ENCODE measurements at regions not wholly inside any gene's neighbourhood (a gene's known extent, or its start where the extent isn't known, plus 50 kb on each side); places are given as distances from the start of the nearest gene placed in this dataset.

GRCh38 chr18:38312532-38312931, 746.9 kb upstream of the CELF4 start:
- DNase-seq, result no peak
- Mint-ChIP-seq H3K9me3 (no peaks in the 10 kb centered on the region), H3K36me3 (no peaks in the 10 kb centered on the region), H3K4me3 (no peak overlapping the region), H3K27ac (no peak overlapping the region), H3K27me3 (no peaks in the 10 kb centered on the region), H3K4me1 (no peaks in the 10 kb centered on the region)
- no peak for ATAC-seq (replicated peaks)

GRCh38 chr18:38310936-38311335, 745.3 kb upstream of the CELF4 start:
- H3K4me3 Mint-ChIP-seq, result no peak overlapping the region
- no peaks in the 10 kb centered on the region for H3K4me1 Mint-ChIP-seq
- ATAC-seq (replicated peaks) (no peak), DNase-seq (no peak)
- H3K27ac Mint-ChIP-seq, result no peak overlapping the region
- no peaks in the 10 kb centered on the region for H3K9me3 Mint-ChIP-seq
- no peaks in the 10 kb centered on the region for H3K36me3 Mint-ChIP-seq
- no peaks in the 10 kb centered on the region for H3K27me3 Mint-ChIP-seq

- no peaks in the 10 kb centered on the region for H3K27me3 Mint-ChIP-seq
- H3K9me3 Mint-ChIP-seq, result peaks cover 0 to 4% of the 10 kb centered on the region in 2 donors
- no peak for DNase-seq
- ATAC-seq (replicated peaks), result no peak
- no peak overlapping the region for H3K4me3 Mint-ChIP-seq
- H3K27ac Mint-ChIP-seq, result no peak overlapping the region
- no peaks in the 10 kb centered on the region for H3K4me1 Mint-ChIP-seq
- no peaks in the 10 kb centered on the region for H3K36me3 Mint-ChIP-seq
These were observed 742.3 kb upstream of the CELF4 start for GRCh38 chr18:38307914-38308313.

GRCh38 chr18:38305961-38306360, 740.4 kb upstream of the CELF4 start:
- Mint-ChIP-seq H3K4me3 (no peak overlapping the region), H3K27me3 (no peaks in the 10 kb centered on the region)
- DNase-seq, result no peak

GRCh38 chr18:38301621-38302020, 736.0 kb upstream of the CELF4 start:
- H3K36me3 Mint-ChIP-seq, result no peaks in the 10 kb centered on the region
- H3K27ac Mint-ChIP-seq, result no peak overlapping the region
- H3K4me3 Mint-ChIP-seq, result no peak overlapping the region
- peaks cover 0 to 8% of the 10 kb centered on the region in 2 donors for H3K9me3 Mint-ChIP-seq
- no peak for DNase-seq
- no peaks in the 10 kb centered on the region for H3K27me3 Mint-ChIP-seq
- no peak for ATAC-seq (replicated peaks)
- H3K4me1 Mint-ChIP-seq, result no peaks in the 10 kb centered on the region

More at GRCh38 chr18:38305961-38306360, 740.4 kb upstream of the CELF4 start:
- Mint-ChIP-seq H3K9me3 (peaks cover 0 to 8% of the 10 kb centered on the region in 2 donors), H3K4me1 (no peaks in the 10 kb centered on the region), H3K27ac (no peak overlapping the region), H3K36me3 (no peaks in the 10 kb centered on the region)
- ATAC-seq (replicated peaks), result no peak

- no peak for DNase-seq
- no peak overlapping the region for H3K27ac Mint-ChIP-seq
- no peaks in the 10 kb centered on the region for H3K36me3 Mint-ChIP-seq
- H3K4me3 Mint-ChIP-seq, result no peak overlapping the region
- no peaks in the 10 kb centered on the region for H3K4me1 Mint-ChIP-seq
- H3K9me3 Mint-ChIP-seq, result peaks cover 0 to 10% of the 10 kb centered on the region in 2 donors
- no peaks in the 10 kb centered on the region for H3K27me3 Mint-ChIP-seq
- no peak for ATAC-seq (replicated peaks)
These were observed 732.3 kb upstream of the CELF4 start for GRCh38 chr18:38297910-38298309.

- no peaks in the 10 kb centered on the region for H3K27me3 Mint-ChIP-seq
- H3K36me3 Mint-ChIP-seq, result no peaks in the 10 kb centered on the region
- no peaks in the 10 kb centered on the region for H3K4me1 Mint-ChIP-seq
- no peak for ATAC-seq (replicated peaks)
- H3K27ac Mint-ChIP-seq, result no peak overlapping the region
- no peak for DNase-seq
- H3K4me3 Mint-ChIP-seq, result no peak overlapping the region
- H3K9me3 Mint-ChIP-seq, result peaks cover 1 to 5% of the 10 kb centered on the region in 2 donors
These were observed 724.6 kb upstream of the CELF4 start for GRCh38 chr18:38290229-38290628.

- DNase-seq (no peak), ATAC-seq (replicated peaks) (no peak)
- Mint-ChIP-seq H3K36me3 (no peaks in the 10 kb centered on the region), H3K4me1 (no peaks in the 10 kb centered on the region), H3K9me3 (peaks cover 5 to 6% of the 10 kb centered on the region in 2 donors), H3K4me3 (no peak overlapping the region), H3K27ac (no peak overlapping the region), H3K27me3 (no peaks in the 10 kb centered on the region)
These were observed 719.4 kb upstream of the CELF4 start for GRCh38 chr18:38284972-38285371.

GRCh38 chr18:38263066-38263465, 697.5 kb upstream of the CELF4 start:
- Mint-ChIP-seq H3K4me1 (no peaks in the 10 kb centered on the region), H3K4me3 (no peak overlapping the region), H3K27me3 (no peaks in the 10 kb centered on the region), H3K9me3 (peaks cover 4 to 10% of the 10 kb centered on the region in 2 donors), H3K36me3 (no peaks in the 10 kb centered on the region), H3K27ac (no peak overlapping the region)
- DNase-seq, result no peak
- no peak for ATAC-seq (replicated peaks)

GRCh38 chr18:38262661-38263060, 697.1 kb upstream of the CELF4 start:
- ATAC-seq (replicated peaks), result no peak
- Mint-ChIP-seq H3K4me3 (no peak overlapping the region), H3K36me3 (no peaks in the 10 kb centered on the region), H3K27ac (no peak overlapping the region), H3K27me3 (no peaks in the 10 kb centered on the region), H3K4me1 (no peaks in the 10 kb centered on the region), H3K9me3 (peaks cover 6 to 8% of the 10 kb centered on the region in 2 donors)
- DNase-seq, result no peak

- no peaks in the 10 kb centered on the region for H3K27me3 Mint-ChIP-seq
- H3K4me1 Mint-ChIP-seq, result no peaks in the 10 kb centered on the region
- H3K9me3 Mint-ChIP-seq, result peaks cover 2 to 4% of the 10 kb centered on the region in 2 donors
- no peak overlapping the region for H3K27ac Mint-ChIP-seq
- no peak for ATAC-seq (replicated peaks)
- DNase-seq, result no peak
- H3K36me3 Mint-ChIP-seq, result no peaks in the 10 kb centered on the region
- no peak overlapping the region for H3K4me3 Mint-ChIP-seq
These were observed 692.1 kb upstream of the CELF4 start for GRCh38 chr18:38257661-38258060.

GRCh38 chr18:38256366-38256765, 690.8 kb upstream of the CELF4 start:
- peaks cover 2 to 4% of the 10 kb centered on the region in 2 donors for H3K9me3 Mint-ChIP-seq
- DNase-seq, result no peak
- H3K27ac Mint-ChIP-seq, result no peak overlapping the region
- no peaks in the 10 kb centered on the region for H3K36me3 Mint-ChIP-seq
- ATAC-seq (replicated peaks), result no peak
- H3K4me3 Mint-ChIP-seq, result no peak overlapping the region
- no peaks in the 10 kb centered on the region for H3K4me1 Mint-ChIP-seq
- no peaks in the 10 kb centered on the region for H3K27me3 Mint-ChIP-seq

GRCh38 chr18:38250971-38251370, 685.4 kb upstream of the CELF4 start:
- no peak for ATAC-seq (replicated peaks)
- H3K27me3 Mint-ChIP-seq, result no peaks in the 10 kb centered on the region
- no peak overlapping the region for H3K4me3 Mint-ChIP-seq
- H3K27ac Mint-ChIP-seq, result no peak overlapping the region
- H3K4me1 Mint-ChIP-seq, result no peaks in the 10 kb centered on the region
- no peaks in the 10 kb centered on the region for H3K36me3 Mint-ChIP-seq
- DNase-seq, result no peak
- H3K9me3 Mint-ChIP-seq, result peaks cover 4 to 6% of the 10 kb centered on the region in 2 donors

GRCh38 chr18:38244480-38244879, 678.9 kb upstream of the CELF4 start:
- Mint-ChIP-seq H3K27ac (no peak overlapping the region), H3K4me3 (no peak overlapping the region), H3K4me1 (no peaks in the 10 kb centered on the region), H3K27me3 (no peaks in the 10 kb centered on the region), H3K36me3 (no peaks in the 10 kb centered on the region), H3K9me3 (peaks cover 12 to 16% of the 10 kb centered on the region in 2 donors)
- DNase-seq (no peak), ATAC-seq (replicated peaks) (no peak)

GRCh38 chr18:38243291-38243690, 677.7 kb upstream of the CELF4 start:
- H3K4me1 Mint-ChIP-seq, result no peaks in the 10 kb centered on the region
- no peak overlapping the region for H3K27ac Mint-ChIP-seq
- H3K4me3 Mint-ChIP-seq, result no peak overlapping the region
- peaks cover 13 to 20% of the 10 kb centered on the region in 2 donors for H3K9me3 Mint-ChIP-seq
- ATAC-seq (replicated peaks), result no peak
- H3K27me3 Mint-ChIP-seq, result no peaks in the 10 kb centered on the region
- no peaks in the 10 kb centered on the region for H3K36me3 Mint-ChIP-seq
- DNase-seq, result no peak

- Mint-ChIP-seq H3K4me1 (no peaks in the 10 kb centered on the region), H3K27me3 (no peaks in the 10 kb centered on the region), H3K4me3 (no peak overlapping the region), H3K36me3 (no peaks in the 10 kb centered on the region), H3K9me3 (peaks cover 16 to 20% of the 10 kb centered on the region in 2 donors), H3K27ac (no peak overlapping the region)
- ATAC-seq (replicated peaks), result no peak
- DNase-seq, result no peak
These were observed 676.1 kb upstream of the CELF4 start for GRCh38 chr18:38241736-38242135.
